ENCODE measurements at regions not wholly inside any gene's neighbourhood (a gene's known extent, or its start where the extent isn't known, plus 50 kb on each side); places are given as distances from the start of the nearest gene placed in this dataset.
"Not testable (repeated sequence)": the region's sequence is repeated elsewhere in the genome, so short reads cannot be mapped to it uniquely, and the experiment has no call there.

DNA sequence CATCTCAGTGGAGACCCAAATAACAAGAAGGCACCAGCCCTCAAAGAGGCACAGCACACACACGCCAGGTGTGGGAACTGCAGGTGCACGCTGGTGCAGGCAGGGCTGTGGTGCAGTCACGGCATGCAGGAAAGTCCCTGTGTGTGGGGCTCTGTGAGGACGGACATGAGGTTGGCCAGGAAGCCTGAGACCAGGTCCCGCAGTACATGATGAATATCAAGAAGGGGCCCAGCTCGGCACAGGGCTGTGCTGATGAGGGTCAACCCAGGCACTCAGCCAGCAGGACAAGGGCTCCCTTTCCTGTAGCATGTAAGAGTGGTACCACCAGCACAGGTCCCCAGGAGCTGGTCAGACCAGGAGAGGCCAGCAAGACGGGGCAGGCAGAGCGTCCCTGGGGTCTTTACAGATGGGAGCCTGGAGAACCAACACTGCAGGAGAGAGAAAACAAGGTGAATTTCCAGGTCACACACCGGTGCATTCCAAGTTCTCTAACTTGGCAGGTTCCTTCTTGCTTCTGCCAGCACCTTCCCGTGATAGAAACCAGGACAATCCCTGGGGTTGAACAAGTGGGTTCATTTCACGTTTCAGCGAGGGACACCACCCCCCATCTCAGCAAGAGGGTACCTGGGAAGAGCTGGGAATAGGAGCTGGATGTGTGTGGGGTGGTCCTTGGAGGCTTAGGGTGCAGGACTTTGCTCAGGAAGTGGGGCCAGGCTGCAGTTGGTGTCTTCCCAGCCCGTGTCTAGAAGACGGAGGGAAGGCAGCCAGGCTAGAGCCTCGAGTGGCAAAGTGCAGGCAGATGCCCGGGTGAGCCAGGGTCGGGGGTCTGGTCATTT is 244.8 kb upstream of the TCERG1L start:
- DNase-seq: peak in 1 of 3 donors; percentile 34

DNA sequence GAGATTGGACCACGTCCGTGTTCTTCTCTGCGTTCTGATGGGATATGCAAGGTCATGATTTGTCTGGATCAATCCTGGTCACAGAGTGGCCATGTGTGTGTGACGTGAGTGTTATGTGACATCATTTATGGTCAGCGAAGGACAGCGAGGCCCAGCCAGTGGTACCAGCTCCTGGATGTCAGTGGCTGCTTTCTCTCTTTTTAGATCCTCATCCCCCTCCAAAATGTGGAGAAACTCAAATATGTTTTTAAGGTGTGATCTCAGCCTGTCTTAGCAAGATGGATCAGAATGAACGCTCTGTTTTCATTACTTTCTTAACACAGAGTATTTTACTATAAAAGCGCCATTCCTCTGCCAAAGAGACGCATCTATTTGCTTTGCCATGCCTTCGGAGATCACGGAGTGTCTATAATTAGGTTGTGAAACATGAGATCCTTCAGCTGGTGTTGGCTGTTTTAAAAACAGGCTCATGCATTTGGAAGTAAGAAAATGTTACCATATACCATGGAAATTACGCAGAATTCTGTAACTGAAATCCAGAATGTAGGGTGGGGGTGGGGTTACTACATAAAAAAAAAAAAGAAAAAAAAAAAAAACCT is 245.5 kb upstream of the TCERG1L start:
- Histone ChIP-seq H3K4me3 (no peak overlapping the region), H3K9me3 (no peaks in the 10 kb centered on the region), H3K27ac (no peak overlapping the region), H3K27me3 (no peaks in the 10 kb centered on the region), H3K36me3 (no peaks in the 10 kb centered on the region), H3K4me1 (no peaks in the 10 kb centered on the region)
- DNase-seq: no peak
- no peak for TF ChIP-seq POLR2A (IDR thresholded peaks at IDR 0.05)
- TF ChIP-seq, protein P1, sequence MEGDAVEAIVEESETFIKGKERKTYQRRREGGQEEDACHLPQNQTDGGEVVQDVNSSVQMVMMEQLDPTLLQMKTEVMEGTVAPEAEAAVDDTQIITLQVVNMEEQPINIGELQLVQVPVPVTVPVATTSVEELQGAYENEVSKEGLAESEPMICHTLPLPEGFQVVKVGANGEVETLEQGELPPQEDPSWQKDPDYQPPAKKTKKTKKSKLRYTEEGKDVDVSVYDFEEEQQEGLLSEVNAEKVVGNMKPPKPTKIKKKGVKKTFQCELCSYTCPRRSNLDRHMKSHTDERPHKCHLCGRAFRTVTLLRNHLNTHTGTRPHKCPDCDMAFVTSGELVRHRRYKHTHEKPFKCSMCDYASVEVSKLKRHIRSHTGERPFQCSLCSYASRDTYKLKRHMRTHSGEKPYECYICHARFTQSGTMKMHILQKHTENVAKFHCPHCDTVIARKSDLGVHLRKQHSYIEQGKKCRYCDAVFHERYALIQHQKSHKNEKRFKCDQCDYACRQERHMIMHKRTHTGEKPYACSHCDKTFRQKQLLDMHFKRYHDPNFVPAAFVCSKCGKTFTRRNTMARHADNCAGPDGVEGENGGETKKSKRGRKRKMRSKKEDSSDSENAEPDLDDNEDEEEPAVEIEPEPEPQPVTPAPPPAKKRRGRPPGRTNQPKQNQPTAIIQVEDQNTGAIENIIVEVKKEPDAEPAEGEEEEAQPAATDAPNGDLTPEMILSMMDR (IDR thresholded peaks at IDR 0.05): no peak

More for the DNA sequence above, 244.8 kb upstream of the TCERG1L start:
- Histone ChIP-seq H3K9me3 (no peaks in the 10 kb centered on the region), H3K36me3 (no peaks in the 10 kb centered on the region), H3K4me3 (no peak overlapping the region), H3K27me3 (no peaks in the 10 kb centered on the region), H3K27ac (no peak overlapping the region), H3K4me1 (no peaks in the 10 kb centered on the region)
- no peak for TF ChIP-seq POLR2A (IDR thresholded peaks at IDR 0.05)
- TF ChIP-seq, protein P1 (IDR thresholded peaks at IDR 0.05): no peak

DNA sequence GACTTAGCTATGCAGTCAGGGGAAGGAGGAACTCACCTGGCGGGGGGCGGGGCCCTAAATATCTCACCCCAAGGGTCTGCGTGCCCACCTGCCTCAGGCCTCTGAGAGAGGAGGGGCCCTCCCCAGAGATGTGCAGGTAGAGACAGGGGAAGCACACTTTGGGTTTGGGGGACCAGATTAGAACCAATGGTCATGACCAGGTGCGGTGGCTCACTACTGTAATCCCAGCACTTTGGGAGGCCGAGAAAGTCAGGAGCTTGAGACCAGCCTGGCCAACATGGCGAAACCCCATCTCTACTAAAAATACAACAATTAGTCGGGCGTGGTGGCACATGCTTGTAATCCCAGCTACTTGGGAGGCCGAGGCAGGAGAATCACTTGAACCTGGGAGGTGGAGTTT is 246.4 kb upstream of the TCERG1L start:
- not testable (repeated sequence) for DNase-seq, H3K4me3 ChIP-seq, H3K9me3 ChIP-seq, H3K27me3 ChIP-seq, H3K27ac ChIP-seq, H3K4me1 ChIP-seq, H3K36me3 ChIP-seq

DNA sequence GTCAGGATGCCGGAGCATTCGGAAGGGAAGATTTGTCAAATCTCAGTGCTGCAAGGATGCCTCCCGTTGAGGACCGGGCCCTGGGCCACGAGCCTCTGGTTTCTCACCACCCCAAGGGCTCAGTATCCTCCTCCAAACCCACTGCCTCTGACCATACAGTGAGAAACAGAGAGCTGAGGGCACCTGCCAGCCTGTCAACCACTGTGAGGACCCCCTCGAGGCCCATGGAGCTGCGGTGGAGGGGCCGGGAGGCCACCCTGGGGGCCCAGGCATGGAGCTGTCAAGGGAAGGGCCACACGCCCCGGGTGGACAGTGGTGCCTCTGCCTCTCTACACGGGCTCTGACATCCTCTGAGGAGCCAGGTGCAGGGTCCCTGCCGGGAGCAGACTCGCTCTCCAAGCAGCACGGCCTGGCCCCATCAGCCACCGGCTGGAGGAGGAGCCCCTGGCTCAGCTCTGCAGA is 248.0 kb upstream of the TCERG1L start:
- TF ChIP-seq, protein P1 (IDR thresholded peaks at IDR 0.05): no peak
- no peak for TF ChIP-seq POLR2A (IDR thresholded peaks at IDR 0.05)
- Histone ChIP-seq H3K4me3 (no peak overlapping the region), H3K4me1 (no peaks in the 10 kb centered on the region), H3K27me3 (no peaks in the 10 kb centered on the region), H3K27ac (no peak overlapping the region), H3K9me3 (no peaks in the 10 kb centered on the region), H3K36me3 (no peaks in the 10 kb centered on the region)
- peak in 1 of 3 donors; percentile 9 for DNase-seq

DNA sequence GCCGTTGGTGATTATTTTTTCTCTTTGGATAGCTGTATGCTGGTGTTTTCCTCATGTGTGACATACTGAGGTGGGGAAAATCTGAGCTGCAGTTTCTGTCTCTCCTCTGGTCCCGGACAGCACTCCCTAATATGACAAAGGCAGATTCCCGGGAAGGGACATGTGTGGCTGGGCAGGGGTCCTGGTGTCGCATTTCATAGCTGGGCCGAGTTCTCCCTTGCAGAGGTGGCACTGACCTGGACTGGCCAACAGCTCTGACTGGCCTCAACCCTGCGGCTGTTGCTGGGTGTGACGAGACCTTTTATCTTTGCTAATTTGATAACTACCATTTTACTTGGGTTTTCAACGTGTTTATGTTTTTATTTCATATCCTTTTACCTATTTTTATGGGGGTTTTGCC is 248.6 kb upstream of the TCERG1L start:
- H3K36me3 ChIP-seq: no peaks in the 10 kb centered on the region
- DNase-seq: peak in 1 of 3 donors; percentile 12
- H3K4me3 ChIP-seq: no peak overlapping the region
- H3K27me3 ChIP-seq: no peaks in the 10 kb centered on the region
- TF ChIP-seq POLR2A (IDR thresholded peaks at IDR 0.05): no peak
- TF ChIP-seq, protein P1 (IDR thresholded peaks at IDR 0.05): no peak
- no peaks in the 10 kb centered on the region for H3K4me1 ChIP-seq
- H3K9me3 ChIP-seq: no peaks in the 10 kb centered on the region
- no peak overlapping the region for H3K27ac ChIP-seq

DNA sequence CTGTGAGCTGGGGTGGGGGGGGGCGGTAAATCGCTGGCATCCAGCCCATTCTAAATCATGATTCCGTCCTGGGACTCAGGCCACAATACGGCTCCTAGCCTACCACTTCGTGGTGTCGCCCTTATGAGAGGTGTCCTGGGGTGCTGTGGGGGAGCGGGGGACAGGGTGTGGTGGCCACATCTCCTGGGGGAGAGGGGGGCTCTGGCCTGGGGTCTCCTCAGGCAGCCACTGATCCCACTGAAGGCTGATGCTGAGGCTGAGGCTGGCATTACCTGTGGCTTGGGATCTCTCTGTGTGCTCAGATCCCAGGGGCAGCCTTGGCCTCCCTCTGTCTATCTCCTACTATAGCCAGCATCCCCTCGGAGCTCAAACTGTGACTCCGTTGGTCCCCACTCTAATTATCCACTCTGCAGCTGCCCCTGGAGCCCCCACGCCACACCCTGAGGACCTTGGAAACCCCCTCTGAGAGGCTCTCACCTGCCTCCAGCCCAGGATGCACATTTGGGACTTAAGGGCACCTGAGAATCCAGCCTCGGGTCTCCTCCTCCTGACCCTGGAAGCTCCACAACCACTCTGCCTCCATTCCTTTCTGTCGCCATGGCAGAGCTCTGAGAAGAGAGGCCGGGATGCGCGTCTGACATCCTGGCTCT is 249.3 kb upstream of the TCERG1L start:
- Histone ChIP-seq H3K9me3 (no peaks in the 10 kb centered on the region), H3K27me3 (no peaks in the 10 kb centered on the region), H3K27ac (no peak overlapping the region), H3K36me3 (no peaks in the 10 kb centered on the region), H3K4me1 (no peaks in the 10 kb centered on the region), H3K4me3 (no peak overlapping the region)
- TF ChIP-seq POLR2A (IDR thresholded peaks at IDR 0.05): no peak
- TF ChIP-seq, protein P1 (IDR thresholded peaks at IDR 0.05): no peak
- DNase-seq: no peak

Data from Peyer's patch (tissue), 4 donors.